C4-2B (cell line): ENCODE measurements at regions not wholly inside any gene's neighbourhood (a gene's known extent, or its start where the extent isn't known, plus 50 kb on each side); places are given as distances from the start of the nearest gene placed in this dataset.

Experiments used
- ZFX ChIP-seq: fragments of 450-650 bp; IDR thresholded peaks from 2 replicates; pipeline ENCODE4 v1.6.1; 2017
- TF ChIP-seq, protein P1 (sequence below): fragments of 450-650 bp; conservative IDR thresholded peaks from 2 replicates; pipeline ENCODE4 v1.5.1; 2017; ENCODE audit warnings: mild to moderate bottlenecking

GRCh38 chr11:82384308-82384707 is 349.4 kb downstream of the FAM181B start:
- TF ChIP-seq, protein P1, sequence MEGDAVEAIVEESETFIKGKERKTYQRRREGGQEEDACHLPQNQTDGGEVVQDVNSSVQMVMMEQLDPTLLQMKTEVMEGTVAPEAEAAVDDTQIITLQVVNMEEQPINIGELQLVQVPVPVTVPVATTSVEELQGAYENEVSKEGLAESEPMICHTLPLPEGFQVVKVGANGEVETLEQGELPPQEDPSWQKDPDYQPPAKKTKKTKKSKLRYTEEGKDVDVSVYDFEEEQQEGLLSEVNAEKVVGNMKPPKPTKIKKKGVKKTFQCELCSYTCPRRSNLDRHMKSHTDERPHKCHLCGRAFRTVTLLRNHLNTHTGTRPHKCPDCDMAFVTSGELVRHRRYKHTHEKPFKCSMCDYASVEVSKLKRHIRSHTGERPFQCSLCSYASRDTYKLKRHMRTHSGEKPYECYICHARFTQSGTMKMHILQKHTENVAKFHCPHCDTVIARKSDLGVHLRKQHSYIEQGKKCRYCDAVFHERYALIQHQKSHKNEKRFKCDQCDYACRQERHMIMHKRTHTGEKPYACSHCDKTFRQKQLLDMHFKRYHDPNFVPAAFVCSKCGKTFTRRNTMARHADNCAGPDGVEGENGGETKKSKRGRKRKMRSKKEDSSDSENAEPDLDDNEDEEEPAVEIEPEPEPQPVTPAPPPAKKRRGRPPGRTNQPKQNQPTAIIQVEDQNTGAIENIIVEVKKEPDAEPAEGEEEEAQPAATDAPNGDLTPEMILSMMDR, result no peak
- TF ChIP-seq ZFX, result no peak
